Keratinocyte (primary cell): ENCODE measurements at regions not wholly inside any gene's neighbourhood (a gene's known extent, or its start where the extent isn't known, plus 50 kb on each side); places are given as distances from the start of the nearest gene placed in this dataset.
"Not testable (repeated sequence)": the region's sequence is repeated elsewhere in the genome, so short reads cannot be mapped to it uniquely, and the experiment has no call there.

Source experiments
- DNase-seq: peaks from one replicate; pipeline ENCODE4 v3.0.0-alpha.2; 2011; ENCODE audit warnings: low read depth, missing footprints, low spot score
- FAIRE-seq: peaks from 2 replicates; lab custom pipeline; 2011; peaks lifted over from hg19 to GRCh38; lab: Jason Lieb, UNC
- H2AFZ ChIP-seq: 2 replicates; pipeline ENCODE4 v1.6.0; 2012; ENCODE audit warnings: low read length, control low read depth, inconsistent platforms; ENCODE audit not compliant: control insufficient read depth
- H3K27ac ChIP-seq: 2 replicates; pipeline ENCODE4 v1.5.1; 2011; ENCODE audit warnings: low read length; ENCODE audit not compliant: control insufficient read depth, insufficient read depth
- H3K27me3 ChIP-seq: 3 replicates; pipeline ENCODE4 v1.6.0; 2011; ENCODE audit warnings: low read length; ENCODE audit not compliant: control insufficient read depth, insufficient read depth; ENCODE audit errors: extremely low read depth
- H3K36me3 ChIP-seq, 2 experiments: 2 replicates in 1 of 2; 3 replicates in 1 of 2; pipeline ENCODE4 v1.5.1; 2011; ENCODE audit warnings: low read length in 2 of 2, mild to moderate bottlenecking in 1 of 2; ENCODE audit not compliant: control insufficient read depth in 2 of 2, insufficient read depth in 2 of 2; ENCODE audit errors: extremely low read depth in 1 of 2
- H3K4me1 ChIP-seq: 3 replicates; pipeline ENCODE4 v1.5.1; 2011; ENCODE audit warnings: low read length; ENCODE audit not compliant: control insufficient read depth, insufficient read depth; ENCODE audit errors: extremely low read depth
- H3K4me2 ChIP-seq: 3 replicates; pipeline ENCODE4 v1.6.0; 2011; ENCODE audit warnings: low read depth, low read length; ENCODE audit not compliant: control insufficient read depth, insufficient read depth; ENCODE audit errors: extremely low read depth
- H3K4me3 ChIP-seq, 3 experiments: fragments of 200-600 bp in 1 of 3; sonication (generic) in 1 of 3; 2 replicates in 2 of 3; 3 replicates in 1 of 3; pipeline ENCODE4 v1.5.1; 2011 to 2016; ENCODE audit warnings: low read length in 3 of 3, mild to moderate bottlenecking in 3 of 3, control low read depth in 2 of 3, inconsistent platforms in 1 of 3, low read depth in 1 of 3, mixed read lengths in 1 of 3, mixed run types in 1 of 3, moderate library complexity in 1 of 3; ENCODE audit not compliant: control insufficient read depth in 2 of 3, insufficient read depth in 2 of 3; ENCODE audit errors: extremely low read depth in 1 of 3
- H3K79me2 ChIP-seq: 2 replicates; pipeline ENCODE4 v1.6.0; 2012; ENCODE audit warnings: low read length; ENCODE audit not compliant: control insufficient read depth, insufficient read depth
- H3K9ac ChIP-seq: 3 replicates; pipeline ENCODE4 v1.6.0; 2011; ENCODE audit warnings: low read length; ENCODE audit not compliant: control insufficient read depth, insufficient read depth; ENCODE audit errors: extremely low read depth
- H3K9me1 ChIP-seq: 3 replicates; pipeline ENCODE4 v1.6.0; 2011; ENCODE audit warnings: low read length; ENCODE audit not compliant: control insufficient read depth, insufficient read depth; ENCODE audit errors: extremely low read depth
- H3K9me3 ChIP-seq: 2 replicates; pipeline ENCODE4 v1.5.1; 2012; ENCODE audit warnings: low read depth, low read length; ENCODE audit not compliant: control insufficient read depth
- H4K20me1 ChIP-seq: 3 replicates; pipeline ENCODE4 v1.6.0; 2011; ENCODE audit warnings: low read length; ENCODE audit not compliant: control insufficient read depth, insufficient read depth; ENCODE audit errors: extremely low read depth
- CTCF ChIP-seq, 3 experiments: IDR thresholded peaks in 1 of 3; conservative IDR thresholded peaks in 1 of 3; optimal IDR thresholded peaks in 1 of 3; 2 replicates in 2 of 3; 3 replicates in 1 of 3; pipeline versions ENCODE3 to v1.5.1; 2011; ENCODE audit warnings: low read length in 3 of 3, mild to moderate bottlenecking in 3 of 3, moderate library complexity in 2 of 3, control low read depth in 1 of 3, inconsistent platforms in 1 of 3; ENCODE audit not compliant: insufficient read depth in 2 of 3; ENCODE audit errors: extremely low read depth in 1 of 3
- EZH2 ChIP-seq: IDR thresholded peaks from one replicate; pipeline ENCODE4 v1.6.1; 2012; ENCODE audit warnings: inconsistent platforms, mild to moderate bottlenecking, low read length, moderate library complexity
- dilution Hi-C: fragments of 300-500 bp; cut with MboI; formaldehyde crosslinking; loops from one replicate; pipeline ENCODE4 v1.7.0; 2020; ENCODE audit warnings: low sequenced_read_pairs; ENCODE audit not compliant: extremely low pct_ligation_motif_present

GRCh38 chr13:21297914-21298831 lies 121.7 kb downstream of the MRPL57 start:
- Histone ChIP-seq H3K36me3 (no peaks in the 10 kb centered on the region), H3K4me3 (peak overlapping the region; percentile 76 to 97 (median 94)), H2AFZ (peak overlapping the region; percentile 98), H4K20me1 (no peaks in the 10 kb centered on the region), H3K9me1 (no peaks in the 10 kb centered on the region), H3K27ac (peak overlapping the region; percentile 83), H3K9ac (peak overlapping the region; percentile 95), H3K4me2 (peak overlapping the region; percentile 90), H3K9me3 (no peaks in the 10 kb centered on the region), H3K27me3 (no peaks in the 10 kb centered on the region), H3K4me1 (peaks cover 15% of the 10 kb centered on the region), H3K79me2 (peaks cover 23% of the 10 kb centered on the region)
- no peak for FAIRE-seq
- TF ChIP-seq EZH2 (no peak), CTCF (optimal IDR thresholded peaks at IDR 0.05 in 1 of 3, IDR thresholded peaks at IDR 0.05 in 1 of 3, conservative IDR thresholded peaks at IDR 0.05 in 1 of 3; ENCODE audit: extremely low read depth in 1 of 3, insufficient read depth in 2 of 3, low read length in 3 of 3) (peak; percentile 84 to 95 (median 91))
- DNase-seq: peak; percentile 32
- dilution Hi-C loops: no loop called here

GRCh38 chr13:21304256-21304655 lies 127.8 kb downstream of the MRPL57 start:
- TF ChIP-seq EZH2 (no peak), CTCF (optimal IDR thresholded peaks at IDR 0.05 in 1 of 3, IDR thresholded peaks at IDR 0.05 in 1 of 3, conservative IDR thresholded peaks at IDR 0.05 in 1 of 3; ENCODE audit: extremely low read depth in 1 of 3, insufficient read depth in 2 of 3, low read length in 3 of 3) (no peak)
- dilution Hi-C loops: no loop called here
- peaks cover 4% of the 10 kb centered on the region for H3K4me1 ChIP-seq

GRCh38 chr13:21306300-21307073 lies 130.0 kb downstream of the MRPL57 start:
- H3K27me3 ChIP-seq, H3K9me3 ChIP-seq, H3K27ac ChIP-seq, H3K9ac ChIP-seq, H3K36me3 ChIP-seq, DNase-seq, H4K20me1 ChIP-seq, H3K4me2 ChIP-seq, H3K79me2 ChIP-seq, H3K9me1 ChIP-seq, H2AFZ ChIP-seq, H3K4me3 ChIP-seq, dilution Hi-C loops: not testable (repeated sequence)
- FAIRE-seq: peak; percentile 41
- peaks cover 11% of the 10 kb centered on the region for H3K4me1 ChIP-seq

More at GRCh38 chr13:21304256-21304655, 127.8 kb downstream of the MRPL57 start:
- Histone ChIP-seq H3K4me2 (no peak overlapping the region), H3K9me3 (no peaks in the 10 kb centered on the region), H3K4me3 (no peak overlapping the region), H4K20me1 (no peaks in the 10 kb centered on the region), H3K9me1 (no peaks in the 10 kb centered on the region), H2AFZ (no peak overlapping the region), H3K27me3 (no peaks in the 10 kb centered on the region), H3K9ac (no peak overlapping the region), H3K27ac (no peak overlapping the region), H3K79me2 (peaks cover 17% of the 10 kb centered on the region), H3K36me3 (no peaks in the 10 kb centered on the region)
- FAIRE-seq (no peak), DNase-seq (no peak)
